HL-60 (cell line): ENCODE measurements at regions not wholly inside any gene's neighbourhood (a gene's known extent, or its start where the extent isn't known, plus 50 kb on each side); places are given as distances from the start of the nearest gene placed in this dataset.

Experiments
- CTCF ChIP-seq: IDR thresholded peaks from one replicate; pipeline ENCODE4 v1.5.1; 2011; ENCODE audit warnings: low read length, control low read depth, inconsistent platforms; ENCODE audit not compliant: insufficient read depth
- GABPA ChIP-seq: IDR thresholded peaks from 2 replicates; pipeline ENCODE4 v1.6.1; 2012; ENCODE audit warnings: low read depth
- REST ChIP-seq: IDR thresholded peaks from 2 replicates; pipeline ENCODE4 v1.6.1; 2012; ENCODE audit warnings: low read depth; ENCODE audit not compliant: insufficient replicate concordance

- TF ChIP-seq CTCF, result no peak
- TF ChIP-seq GABPA, result no peak
- TF ChIP-seq REST, result no peak
These were observed 435.3 kb upstream of the ZFHX3 start for GRCh38 chr16:73483076-73483791.
